Activated CD4-positive, alpha-beta T cell treated with anti-CD3 and anti-CD28 coated beads, Interleukin-2, Interleukin-6, amounts not matched to agents 100 ng/mL and 50 ng/mL, durations not matched to agents 16 hours and 8 hours (primary cell): ENCODE measurements at regions not wholly inside any gene's neighbourhood (a gene's known extent, or its start where the extent isn't known, plus 50 kb on each side); places are given as distances from the start of the nearest gene placed in this dataset.
"Not testable (repeated sequence)": the region's sequence is repeated elsewhere in the genome, so short reads cannot be mapped to it uniquely, and the experiment has no call there.

Experiments used
- DNase-seq: peaks from one replicate; pipeline ENCODE4 v3.0.0-alpha.2; 2020

DNA sequence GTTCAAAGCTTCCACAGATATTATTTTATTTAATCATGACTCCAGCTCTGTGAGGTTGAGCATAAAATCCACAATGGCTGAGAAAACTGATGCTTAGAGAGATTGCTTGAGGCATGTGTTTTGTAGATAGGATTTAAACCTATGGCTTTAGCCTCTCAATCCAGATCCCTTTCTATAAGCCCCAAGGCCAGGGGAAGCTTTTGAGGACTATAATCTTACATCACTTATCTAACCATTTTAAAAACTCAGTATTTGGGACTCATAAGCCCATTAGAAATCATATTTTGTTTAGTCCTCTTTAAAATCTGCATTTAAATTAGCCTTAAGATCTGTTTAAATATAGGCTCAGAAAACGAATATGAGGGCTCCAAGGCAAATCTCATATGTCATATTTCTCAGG, 135.4 kb upstream of the SERPINE2 start:
- no peak for DNase-seq

DNA sequence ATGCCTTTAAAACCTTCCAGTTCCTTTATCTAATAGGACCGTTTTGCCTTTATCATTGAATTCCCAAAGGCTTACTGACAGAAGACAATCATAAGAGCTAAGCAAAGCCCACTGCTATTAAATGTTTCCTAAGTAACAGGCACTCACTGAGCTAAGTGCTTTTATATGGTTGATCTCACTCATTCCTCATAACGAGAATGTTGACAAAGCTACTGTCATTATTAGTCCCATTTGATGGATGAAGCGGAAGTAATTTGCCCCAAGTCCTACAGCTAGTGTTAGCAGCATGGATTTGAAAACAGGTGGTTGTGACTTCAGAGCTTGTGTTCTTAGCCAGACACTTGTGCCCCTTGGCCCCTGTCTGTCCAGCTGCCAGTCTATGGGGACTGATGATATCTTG, 134.8 kb upstream of the SERPINE2 start:
- DNase-seq: no peak

GRCh38 chr2:224173210-224173609, 134.1 kb upstream of the SERPINE2 start:
- no peak for DNase-seq

GRCh38 chr2:224171226-224171625, 132.1 kb upstream of the SERPINE2 start:
- no peak for DNase-seq

GRCh38 chr2:224169847-224170246, 130.8 kb upstream of the SERPINE2 start:
- no peak for DNase-seq

DNA sequence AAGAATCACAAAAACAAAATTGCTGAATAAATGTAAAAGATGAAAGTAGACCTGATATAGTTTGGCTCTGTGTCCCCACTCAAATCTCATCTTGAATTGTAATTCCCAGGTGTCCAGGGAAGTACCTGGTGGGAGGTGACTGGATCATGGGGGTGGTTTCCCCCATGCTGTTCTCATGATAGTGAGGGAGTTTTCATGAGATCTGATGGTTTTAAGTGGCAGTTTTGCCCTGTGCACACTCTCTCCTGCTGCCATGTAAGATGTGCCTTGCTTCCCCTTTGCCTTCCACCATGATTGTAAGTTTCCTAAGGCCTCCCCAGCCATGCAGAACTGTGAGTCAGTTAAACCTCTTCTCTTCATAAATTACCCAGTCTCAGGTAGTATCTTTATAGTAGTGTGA, 128.7 kb upstream of the SERPINE2 start:
- not testable (repeated sequence) for DNase-seq

DNA sequence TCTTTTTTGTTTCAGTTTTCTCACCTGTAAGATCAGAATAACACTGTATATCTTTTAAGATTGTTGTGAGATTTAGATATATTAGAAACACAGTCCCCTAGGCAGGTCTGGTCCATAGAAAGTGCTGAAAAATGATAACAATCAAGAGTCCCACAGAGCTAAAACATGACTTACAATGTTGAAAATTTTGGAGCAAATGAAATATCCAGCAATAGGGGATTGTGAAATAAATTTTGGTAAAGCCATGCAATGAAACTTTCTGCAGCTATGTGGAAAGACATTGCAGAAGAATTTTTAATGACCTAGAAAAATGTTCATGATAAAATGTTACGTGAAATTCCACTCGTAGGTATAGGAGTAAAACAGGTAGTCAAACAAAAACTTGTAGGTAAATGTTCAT, 127.6 kb upstream of the SERPINE2 start:
- no peak for DNase-seq

GRCh38 chr2:224165901-224166319, 126.8 kb upstream of the SERPINE2 start:
- DNase-seq: peak; percentile 13

- no peak for DNase-seq
Measured at GRCh38 chr2:224163566-224164307, 124.7 kb upstream of the SERPINE2 start.

- DNase-seq: peak; percentile 7
Measured at GRCh38 chr2:224162122-224162521, 123.0 kb upstream of the SERPINE2 start.

DNA sequence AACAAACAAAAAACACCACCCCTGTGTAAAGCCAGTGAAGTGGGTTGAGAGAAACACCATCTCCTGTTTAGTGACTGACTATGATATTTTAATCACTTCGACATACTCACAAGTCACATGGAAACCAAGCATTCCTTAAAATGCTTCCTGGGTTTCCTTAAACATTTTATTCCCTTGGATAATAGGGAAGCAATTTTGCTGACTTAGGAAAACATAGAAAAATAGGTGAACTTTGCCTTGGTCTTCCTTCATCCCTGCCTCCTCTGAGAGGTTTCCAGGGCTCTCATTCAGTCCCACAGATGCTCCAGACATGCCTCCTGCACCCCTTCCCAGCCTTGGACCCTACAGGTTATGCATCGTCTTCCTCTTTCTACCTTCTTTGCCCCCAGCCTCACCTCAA, 122.6 kb upstream of the SERPINE2 start:
- no peak for DNase-seq

DNA sequence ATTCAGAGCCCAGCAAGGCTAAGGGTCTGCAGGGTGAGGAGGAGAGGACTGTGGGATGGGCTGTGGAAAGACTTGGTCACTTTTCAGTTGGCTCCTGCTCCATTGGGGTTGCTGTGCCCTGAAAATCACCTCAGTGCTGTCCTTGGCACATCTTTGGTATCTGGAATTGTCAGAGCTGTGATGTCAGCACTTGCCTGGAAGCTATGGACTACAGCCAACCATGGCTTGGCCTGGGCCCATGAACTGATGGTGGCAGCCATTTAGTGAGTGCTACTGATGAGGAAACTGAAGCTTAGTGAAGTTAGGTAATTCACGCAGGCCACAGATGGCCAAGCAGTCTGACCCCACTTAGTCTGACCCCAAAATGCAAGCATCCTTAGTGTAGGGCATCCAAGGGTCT, 121.8 kb upstream of the SERPINE2 start:
- DNase-seq: no peak

DNA sequence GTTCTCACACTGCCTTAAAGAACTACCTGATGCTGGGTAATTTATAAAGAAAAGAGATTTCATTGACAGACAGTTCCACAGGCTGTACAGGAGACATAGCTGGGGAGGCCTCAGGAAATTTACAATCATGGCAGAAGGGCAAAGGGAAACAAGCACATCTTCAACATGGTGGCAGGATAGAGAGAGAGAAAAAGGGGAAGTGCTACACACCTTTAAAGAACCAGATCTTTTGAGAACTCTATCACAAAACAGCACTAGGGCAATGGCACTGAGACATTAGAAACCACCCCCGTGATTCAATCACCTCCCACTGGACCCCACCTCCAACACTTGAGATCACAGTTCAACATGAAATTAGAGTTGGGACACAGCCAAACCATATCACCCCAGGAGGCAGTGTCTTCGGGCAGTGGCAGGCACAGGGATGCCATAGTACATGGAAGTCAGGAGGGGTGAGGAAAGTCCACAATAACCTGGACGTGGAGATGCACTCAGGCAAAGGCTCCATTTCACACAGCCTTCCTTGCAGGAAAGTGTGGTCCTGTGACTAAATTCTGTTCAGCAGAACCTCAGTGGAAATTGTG, 120.4 kb upstream of the SERPINE2 start:
- DNase-seq: no peak

GRCh38 chr2:224158831-224159230, 119.7 kb upstream of the SERPINE2 start:
- no peak for DNase-seq

GRCh38 chr2:224158061-224158460, 119.0 kb upstream of the SERPINE2 start:
- DNase-seq: no peak

GRCh38 chr2:224157655-224158054, 118.6 kb upstream of the SERPINE2 start:
- no peak for DNase-seq

- no peak for DNase-seq
Measured at GRCh38 chr2:224156436-224156835, 117.3 kb upstream of the SERPINE2 start.

GRCh38 chr2:224155896-224156295, 116.8 kb upstream of the SERPINE2 start:
- DNase-seq: no peak

DNA sequence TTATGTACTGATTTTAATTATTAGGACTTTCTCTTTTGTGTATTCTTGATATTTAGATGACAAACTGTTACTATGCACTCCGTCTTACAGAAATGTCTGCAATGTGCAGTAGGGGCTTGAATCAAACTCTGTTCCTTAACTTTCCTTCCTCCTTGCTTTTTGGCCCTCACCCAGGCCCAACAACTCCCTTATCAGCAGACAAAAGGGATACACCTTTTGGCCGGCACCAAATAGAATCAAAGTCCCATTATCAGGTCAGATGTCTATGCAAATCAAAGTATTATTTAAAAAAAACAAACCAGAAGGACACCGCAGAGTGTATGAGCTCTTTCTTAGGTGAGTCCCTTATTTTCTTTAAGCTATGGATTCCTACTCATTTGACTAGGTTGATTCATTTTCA, 116.3 kb upstream of the SERPINE2 start:
- no peak for DNase-seq

DNA sequence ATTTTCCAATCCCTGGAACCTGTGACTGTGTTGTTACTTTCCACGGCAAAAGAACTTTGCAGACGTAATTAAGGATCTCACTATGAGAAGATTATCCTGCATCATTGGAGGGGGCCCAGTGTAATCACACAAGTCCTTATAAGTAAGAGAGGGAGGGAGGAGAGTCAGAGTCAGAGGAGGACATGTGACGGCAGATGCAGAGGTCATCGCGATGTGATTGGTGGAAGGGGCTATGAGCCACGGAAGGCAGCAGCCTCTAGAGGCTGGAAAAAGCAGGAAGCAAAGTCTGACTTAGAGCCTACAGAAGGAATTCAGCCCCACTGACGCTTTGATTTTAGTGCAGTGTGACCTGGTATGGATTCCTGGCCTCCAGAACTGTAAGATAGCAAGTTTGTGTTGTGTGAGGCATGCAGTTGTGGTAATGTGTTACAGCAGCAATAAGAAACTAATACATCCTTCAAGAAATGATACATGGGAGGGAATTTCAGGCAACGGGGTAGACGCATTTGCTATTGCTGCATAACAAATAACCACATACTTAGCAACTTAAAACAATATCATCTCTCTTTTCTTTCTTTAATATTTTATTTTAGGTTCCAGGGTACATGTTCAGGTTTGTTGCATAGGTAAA, 112.7 kb upstream of the SERPINE2 start:
- DNase-seq: no peak

DNA sequence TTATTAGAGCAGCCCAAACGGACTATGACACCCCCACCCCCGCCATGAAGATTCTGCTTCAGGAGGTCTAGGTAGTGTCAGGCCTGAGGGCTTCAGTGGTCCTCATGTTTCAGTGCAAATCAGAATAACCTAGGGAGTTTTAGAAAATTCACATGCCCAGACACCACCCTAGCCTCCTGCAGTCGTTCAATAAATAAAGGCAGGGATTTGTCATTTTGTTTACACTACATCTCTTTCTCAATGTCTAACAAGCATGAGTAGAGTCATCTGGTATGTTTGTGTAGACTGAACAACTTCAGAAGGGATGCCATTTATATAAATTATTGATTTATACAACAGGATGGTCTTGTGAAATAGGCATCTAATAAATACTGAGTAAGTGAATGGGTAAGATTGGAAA, 112.1 kb upstream of the SERPINE2 start:
- no peak for DNase-seq

- DNase-seq: not testable (repeated sequence)
Measured at GRCh38 chr2:224148058-224148457, 109.0 kb upstream of the SERPINE2 start.

- no peak for DNase-seq
Measured at GRCh38 chr2:224147174-224147573, 108.1 kb upstream of the SERPINE2 start.
